ENCODE measurements at regions not wholly inside any gene's neighbourhood (a gene's known extent, or its start where the extent isn't known, plus 50 kb on each side); places are given as distances from the start of the nearest gene placed in this dataset.

DNA sequence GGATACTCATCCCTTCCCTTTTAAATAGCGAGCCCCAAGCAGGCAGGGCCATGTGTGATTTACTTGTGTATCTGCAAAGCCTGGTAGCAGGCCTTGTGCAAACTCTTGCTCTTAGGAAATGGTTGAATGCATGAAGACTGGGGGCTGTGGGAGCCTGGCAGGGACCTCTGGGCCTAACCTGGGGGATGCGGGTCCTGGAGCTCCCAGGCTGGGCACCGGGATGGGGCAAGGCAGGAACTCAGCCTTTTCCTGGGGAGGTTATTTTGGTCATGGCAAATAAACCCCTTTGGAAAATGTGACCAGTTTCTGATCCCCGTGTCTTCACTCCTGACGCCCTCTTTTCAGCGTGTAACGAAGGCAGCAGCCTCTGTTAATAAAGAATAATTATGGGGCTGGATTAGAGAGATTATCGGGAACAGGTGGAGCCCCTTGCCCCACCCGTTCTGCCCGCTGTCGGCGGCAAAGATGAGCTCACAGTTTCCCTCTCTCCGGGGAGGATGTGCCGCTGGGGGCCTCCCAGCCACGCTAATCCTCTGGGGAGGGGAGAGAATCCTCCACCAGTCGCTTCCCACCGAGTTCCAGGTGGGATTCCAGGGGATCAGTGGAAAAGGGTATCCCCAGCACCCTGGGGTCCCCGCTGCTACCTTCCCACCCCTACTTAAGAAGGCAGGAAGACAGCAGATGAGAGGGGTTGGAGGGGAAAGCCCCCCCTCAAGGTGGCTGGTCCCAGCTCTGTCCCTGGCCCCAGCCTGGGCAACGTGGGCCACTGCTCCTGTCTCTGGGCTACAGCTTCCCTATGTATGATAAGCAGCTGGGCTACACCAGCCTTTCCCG lies 69.7 kb upstream of the WNT4 start:
- TF ChIP-seq POLR2A (IDR thresholded peaks at IDR 0.05) (no peak), EP300 (IDR thresholded peaks at IDR 0.05; ENCODE audit: low read depth) (no peak)
- TF ChIP-seq, protein P1, sequence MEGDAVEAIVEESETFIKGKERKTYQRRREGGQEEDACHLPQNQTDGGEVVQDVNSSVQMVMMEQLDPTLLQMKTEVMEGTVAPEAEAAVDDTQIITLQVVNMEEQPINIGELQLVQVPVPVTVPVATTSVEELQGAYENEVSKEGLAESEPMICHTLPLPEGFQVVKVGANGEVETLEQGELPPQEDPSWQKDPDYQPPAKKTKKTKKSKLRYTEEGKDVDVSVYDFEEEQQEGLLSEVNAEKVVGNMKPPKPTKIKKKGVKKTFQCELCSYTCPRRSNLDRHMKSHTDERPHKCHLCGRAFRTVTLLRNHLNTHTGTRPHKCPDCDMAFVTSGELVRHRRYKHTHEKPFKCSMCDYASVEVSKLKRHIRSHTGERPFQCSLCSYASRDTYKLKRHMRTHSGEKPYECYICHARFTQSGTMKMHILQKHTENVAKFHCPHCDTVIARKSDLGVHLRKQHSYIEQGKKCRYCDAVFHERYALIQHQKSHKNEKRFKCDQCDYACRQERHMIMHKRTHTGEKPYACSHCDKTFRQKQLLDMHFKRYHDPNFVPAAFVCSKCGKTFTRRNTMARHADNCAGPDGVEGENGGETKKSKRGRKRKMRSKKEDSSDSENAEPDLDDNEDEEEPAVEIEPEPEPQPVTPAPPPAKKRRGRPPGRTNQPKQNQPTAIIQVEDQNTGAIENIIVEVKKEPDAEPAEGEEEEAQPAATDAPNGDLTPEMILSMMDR (IDR thresholded peaks at IDR 0.05): no peak
